Choroid plexus epithelial cell (primary cell): ENCODE measurements at regions not wholly inside any gene's neighbourhood (a gene's known extent, or its start where the extent isn't known, plus 50 kb on each side); places are given as distances from the start of the nearest gene placed in this dataset.

Experiments
- DNase-seq: peaks from one replicate; pipeline ENCODE4 v3.0.0-alpha.2; 2010; ENCODE audit warnings: low read depth
- H3K4me3 ChIP-seq: 2 replicates; pipeline ENCODE4 v1.5.1; 2011; ENCODE audit warnings: low read depth, mild to moderate bottlenecking, control low read depth, low read length, moderate library complexity
- TF ChIP-seq, protein P1 (sequence below): conservative IDR thresholded peaks from 2 replicates; pipeline ENCODE4 v1.5.1; 2011; ENCODE audit warnings: low read depth, mild to moderate bottlenecking, control low read depth, inconsistent platforms, low read length, moderate library complexity

DNA sequence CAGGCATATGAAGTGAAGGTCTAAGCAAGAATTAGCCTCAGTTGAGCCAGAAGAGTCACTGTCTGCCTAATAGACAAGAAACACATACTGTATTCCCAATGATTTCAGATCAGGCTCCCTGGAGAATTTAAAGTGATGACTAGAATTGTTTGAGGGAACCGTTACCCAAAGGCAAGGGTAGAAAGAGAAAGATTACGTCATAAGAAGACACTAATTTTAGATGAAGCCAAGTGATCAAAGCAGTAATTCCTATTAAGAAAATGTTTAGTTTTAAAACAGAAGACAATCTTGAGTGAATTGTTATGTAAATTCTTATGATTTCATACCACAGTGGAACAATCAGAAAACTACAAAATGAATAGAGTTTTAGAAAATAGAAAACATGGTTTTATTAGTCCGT, 194.5 kb upstream of the ARSJ start:
- TF ChIP-seq, protein P1, sequence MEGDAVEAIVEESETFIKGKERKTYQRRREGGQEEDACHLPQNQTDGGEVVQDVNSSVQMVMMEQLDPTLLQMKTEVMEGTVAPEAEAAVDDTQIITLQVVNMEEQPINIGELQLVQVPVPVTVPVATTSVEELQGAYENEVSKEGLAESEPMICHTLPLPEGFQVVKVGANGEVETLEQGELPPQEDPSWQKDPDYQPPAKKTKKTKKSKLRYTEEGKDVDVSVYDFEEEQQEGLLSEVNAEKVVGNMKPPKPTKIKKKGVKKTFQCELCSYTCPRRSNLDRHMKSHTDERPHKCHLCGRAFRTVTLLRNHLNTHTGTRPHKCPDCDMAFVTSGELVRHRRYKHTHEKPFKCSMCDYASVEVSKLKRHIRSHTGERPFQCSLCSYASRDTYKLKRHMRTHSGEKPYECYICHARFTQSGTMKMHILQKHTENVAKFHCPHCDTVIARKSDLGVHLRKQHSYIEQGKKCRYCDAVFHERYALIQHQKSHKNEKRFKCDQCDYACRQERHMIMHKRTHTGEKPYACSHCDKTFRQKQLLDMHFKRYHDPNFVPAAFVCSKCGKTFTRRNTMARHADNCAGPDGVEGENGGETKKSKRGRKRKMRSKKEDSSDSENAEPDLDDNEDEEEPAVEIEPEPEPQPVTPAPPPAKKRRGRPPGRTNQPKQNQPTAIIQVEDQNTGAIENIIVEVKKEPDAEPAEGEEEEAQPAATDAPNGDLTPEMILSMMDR = no peak

DNA sequence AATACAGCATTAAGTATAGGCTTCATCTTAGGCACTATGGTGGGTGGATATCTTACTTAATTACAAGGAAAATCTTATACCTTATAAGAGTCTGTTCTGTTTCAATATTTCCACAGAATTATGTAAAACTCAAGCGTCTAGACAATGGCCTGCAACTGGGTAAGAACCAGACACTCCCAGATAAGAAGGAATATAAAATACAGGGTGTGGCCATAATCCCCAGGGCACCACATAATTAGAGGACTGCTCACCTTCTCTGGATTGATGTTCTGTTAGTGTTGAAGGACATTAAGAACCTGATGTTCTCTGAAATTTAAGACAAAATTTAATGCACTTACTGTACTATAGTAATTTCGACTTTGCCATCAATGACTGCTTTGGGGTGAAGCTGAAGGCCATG, 198.2 kb upstream of the ARSJ start:
- no peak overlapping the region for H3K4me3 ChIP-seq
- DNase-seq = no peak
- TF ChIP-seq, protein P1 = no peak

More for the DNA sequence above, 194.5 kb upstream of the ARSJ start:
- no peak overlapping the region for H3K4me3 ChIP-seq
- no peak for DNase-seq

DNA sequence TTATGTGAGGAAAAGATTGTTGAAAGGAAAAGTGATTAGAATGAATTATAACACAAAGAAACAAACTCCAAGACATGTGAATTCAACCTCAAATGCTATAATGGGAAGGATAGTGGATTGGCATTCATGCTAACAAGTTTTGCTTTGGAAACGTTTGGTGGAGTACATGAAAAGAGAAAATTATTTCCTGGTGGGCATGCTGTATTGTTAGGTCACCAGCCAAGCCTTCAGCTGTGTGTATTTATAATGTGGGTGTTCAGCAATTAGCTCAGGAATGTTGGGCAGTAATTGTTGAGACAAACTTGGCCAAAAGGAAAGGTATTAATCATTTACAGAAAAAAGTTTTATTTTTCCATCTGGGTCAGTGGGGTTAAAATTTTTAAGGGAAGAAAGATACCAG, 198.9 kb upstream of the ARSJ start:
- DNase-seq = no peak
- no peak overlapping the region for H3K4me3 ChIP-seq

DNA sequence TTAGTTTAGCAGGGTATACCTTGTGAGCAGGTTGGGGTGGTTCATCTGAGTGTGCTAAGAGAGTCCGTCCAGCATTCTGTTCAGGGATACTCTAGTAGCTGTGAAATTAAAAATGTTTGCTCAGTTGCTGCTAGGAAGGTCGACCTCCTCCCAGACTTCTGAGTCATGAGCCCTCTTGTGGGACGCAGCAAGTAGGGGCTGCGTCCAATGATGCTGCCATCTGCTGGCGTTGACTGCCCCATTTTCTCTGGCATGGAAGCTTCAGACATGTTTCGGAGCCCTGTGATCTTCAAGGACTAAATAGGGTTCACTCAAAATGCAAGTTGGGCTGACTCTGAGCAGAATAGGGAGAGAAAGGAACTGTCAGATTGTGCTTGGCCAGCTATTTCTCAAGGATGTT, 201.0 kb upstream of the ARSJ start:
- DNase-seq = peak; percentile 87

More for the DNA sequence above, 198.9 kb upstream of the ARSJ start:
- TF ChIP-seq, protein P1 = no peak

DNA sequence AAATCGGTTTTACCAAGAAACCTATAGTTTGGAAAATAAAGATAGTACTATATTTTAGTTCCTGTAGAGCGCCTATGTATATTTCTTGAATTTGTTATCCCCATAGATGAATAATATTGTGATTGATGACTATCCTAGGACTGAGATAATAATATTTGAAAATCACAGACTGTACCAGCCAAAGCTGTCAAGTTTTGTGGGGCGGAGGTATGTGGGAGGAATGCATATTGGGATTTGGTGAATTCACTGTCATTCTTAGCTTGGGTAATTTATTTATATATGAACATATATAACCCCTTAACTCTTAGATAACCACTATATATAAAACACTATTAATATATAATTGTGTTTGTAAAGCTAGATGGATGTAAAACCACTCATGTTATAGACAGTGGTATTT, 205.5 kb upstream of the ARSJ start:
- TF ChIP-seq, protein P1 = no peak
- no peak for DNase-seq
- H3K4me3 ChIP-seq = no peak overlapping the region

More for the DNA sequence above, 201.0 kb upstream of the ARSJ start:
- H3K4me3 ChIP-seq = no peak overlapping the region
- TF ChIP-seq, protein P1 = peak; percentile 90

DNA sequence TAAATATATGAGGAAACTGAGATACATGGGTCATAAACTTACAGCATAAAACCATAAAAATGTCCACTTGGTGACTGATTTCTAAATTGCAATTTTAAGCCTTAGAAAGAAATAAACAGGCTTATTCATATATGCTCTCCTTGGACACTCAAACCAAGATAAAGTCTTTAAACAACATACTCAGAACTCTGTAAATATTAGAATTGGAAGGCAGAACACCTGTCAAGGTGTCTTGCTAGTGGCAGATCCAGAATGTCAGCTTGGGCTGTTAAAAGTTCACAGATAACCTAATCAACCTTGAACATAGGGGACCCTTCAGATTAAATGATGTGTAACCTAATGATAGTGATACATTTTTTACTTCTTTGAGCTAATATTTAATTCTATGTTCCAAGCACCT, 208.1 kb upstream of the ARSJ start:
- H3K4me3 ChIP-seq = no peak overlapping the region
- DNase-seq = no peak
- TF ChIP-seq, protein P1 = no peak

DNA sequence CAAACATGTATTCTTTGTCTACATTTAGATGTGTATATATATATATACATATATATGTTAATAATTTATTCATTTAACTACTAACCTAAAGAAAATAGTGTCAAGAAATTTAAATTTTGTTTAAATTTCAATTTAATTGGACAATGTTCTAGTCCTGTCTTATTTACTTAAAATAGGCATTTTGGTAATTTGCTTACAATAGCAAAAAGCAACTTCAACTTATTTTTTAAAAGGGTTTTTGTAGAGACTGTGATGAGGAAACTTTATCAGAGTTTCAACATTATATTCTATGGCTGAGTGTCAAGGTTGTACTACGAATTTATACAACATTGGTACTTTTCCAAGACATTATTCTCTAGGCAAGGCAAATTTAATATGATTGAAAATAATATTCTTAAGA, 212.0 kb upstream of the ARSJ start:
- no peak overlapping the region for H3K4me3 ChIP-seq
- TF ChIP-seq, protein P1 = no peak
- DNase-seq = no peak
